GM12865 (cell line): ENCODE measurements at regions not wholly inside any gene's neighbourhood (a gene's known extent, or its start where the extent isn't known, plus 50 kb on each side); places are given as distances from the start of the nearest gene placed in this dataset.

Source experiments
- DNase-seq: peaks from one replicate; pipeline ENCODE4 v3.0.0; 2010; ENCODE audit warnings: low read depth
- H3K4me3 ChIP-seq: 2 replicates; pipeline ENCODE4 v1.5.1; 2011; ENCODE audit warnings: mild to moderate bottlenecking, low read depth, low read length, control low read depth
- CTCF ChIP-seq: IDR thresholded peaks from 2 replicates; pipeline ENCODE4 v1.5.1; 2011; ENCODE audit warnings: low read length, control low read depth, low read depth, inconsistent platforms; ENCODE audit not compliant: insufficient read depth; ENCODE audit errors: missing control alignments

DNA sequence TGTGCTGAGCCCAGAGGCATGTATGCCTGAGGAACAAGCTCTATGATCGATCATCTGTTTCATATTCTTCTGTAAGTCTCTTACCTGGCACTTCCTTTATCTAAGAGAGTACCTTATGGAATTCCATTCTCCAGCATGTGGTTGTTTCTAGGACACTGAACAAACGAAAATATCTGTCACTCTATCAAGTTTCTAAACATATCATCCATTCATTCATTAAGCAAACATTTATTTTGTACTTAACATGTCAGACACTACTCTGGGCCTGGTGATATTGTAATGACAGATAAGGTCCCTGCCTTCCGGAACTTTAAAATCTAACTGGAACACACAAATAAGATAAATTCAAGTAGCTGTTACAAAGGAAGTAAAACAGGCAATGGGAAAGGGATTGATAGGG is 477.1 kb downstream of the IGSF11 start:
- no peak for TF ChIP-seq CTCF
- H3K4me3 ChIP-seq: no peak overlapping the region
- no peak for DNase-seq

DNA sequence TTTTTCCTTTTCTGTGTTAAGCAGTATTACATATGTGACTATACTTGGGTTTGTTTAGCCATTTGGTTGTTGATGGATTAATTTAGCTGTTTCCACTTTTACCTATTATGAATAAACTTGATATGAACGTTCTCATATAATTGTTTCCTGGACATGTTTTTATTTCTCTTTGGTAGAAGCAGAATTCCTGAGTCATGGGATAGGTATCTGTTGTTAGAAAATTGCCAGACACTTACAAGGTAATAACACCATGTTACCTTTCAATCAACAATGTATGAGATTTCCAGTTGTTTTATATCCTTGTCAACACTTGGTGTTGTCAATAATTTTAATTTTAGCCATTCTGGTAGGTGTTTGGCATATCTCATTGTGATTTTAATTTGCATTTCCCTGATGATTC is 475.4 kb downstream of the IGSF11 start:
- H3K4me3 ChIP-seq: no peak overlapping the region
- no peak for DNase-seq
- no peak for TF ChIP-seq CTCF

GRCh38 chr3:118564800-118565199 is 469.8 kb downstream of the IGSF11 start:
- no peak for DNase-seq
- TF ChIP-seq CTCF: no peak
- no peak overlapping the region for H3K4me3 ChIP-seq

- TF ChIP-seq CTCF: no peak
- no peak for DNase-seq
- H3K4me3 ChIP-seq: no peak overlapping the region
Measured at GRCh38 chr3:118573912-118574311, 460.7 kb downstream of the IGSF11 start.

- DNase-seq: no peak
- no peak for TF ChIP-seq CTCF
- H3K4me3 ChIP-seq: no peak overlapping the region
Measured at GRCh38 chr3:118577055-118577777, 457.4 kb downstream of the IGSF11 start.

DNA sequence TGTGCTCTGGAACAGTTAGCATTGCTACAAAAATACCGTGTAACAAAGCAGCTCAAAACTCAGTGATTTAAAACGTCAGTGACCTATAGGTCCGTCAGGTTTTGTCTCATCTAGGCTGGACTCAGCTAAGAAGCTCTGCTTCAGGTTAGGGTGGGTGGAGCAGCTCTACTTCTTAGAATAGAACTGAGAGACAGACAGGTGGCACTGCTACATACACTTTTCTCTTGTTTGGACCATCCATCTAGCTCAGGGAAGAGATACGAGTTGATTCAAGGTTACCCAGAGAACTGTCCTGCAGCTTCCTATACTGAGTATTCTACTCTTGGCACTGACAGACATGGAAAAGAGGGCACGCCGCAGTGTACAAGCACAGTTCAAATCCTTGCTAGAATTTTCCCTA is 456.1 kb downstream of the IGSF11 start:
- no peak for TF ChIP-seq CTCF
- H3K4me3 ChIP-seq: no peak overlapping the region
- DNase-seq: no peak
